Loucy (cell line): ENCODE measurements at regions not wholly inside any gene's neighbourhood (a gene's known extent, or its start where the extent isn't known, plus 50 kb on each side); places are given as distances from the start of the nearest gene placed in this dataset.

Experiments
- CTCF ChIP-seq: fragments of 200-600 bp; sonication (generic); conservative IDR thresholded peaks from 2 replicates; pipeline ENCODE4 v1.5.1; 2014; ENCODE audit warnings: mild to moderate bottlenecking, antibody characterized with exemption, low read length
- EZH2phosphoT487 ChIP-seq: fragments of 200-600 bp; IDR thresholded peaks from 2 replicates; pipeline ENCODE4 v1.6.1; 2018; ENCODE audit warnings: antibody characterized with exemption, mild to moderate bottlenecking, moderate library complexity, borderline replicate concordance

- no peak for TF ChIP-seq CTCF
- no peak for TF ChIP-seq EZH2phosphoT487
Measured at GRCh38 chr18:64208516-64208915, 59.6 kb upstream of the LINC00305 start.
